ENCODE measurements at regions not wholly inside any gene's neighbourhood (a gene's known extent, or its start where the extent isn't known, plus 50 kb on each side); places are given as distances from the start of the nearest gene placed in this dataset.

- H3K36me3 Mint-ChIP-seq (ENCODE audit: low read depth), result no peaks in the 10 kb centered on the region
- TF ChIP-seq, protein P1, sequence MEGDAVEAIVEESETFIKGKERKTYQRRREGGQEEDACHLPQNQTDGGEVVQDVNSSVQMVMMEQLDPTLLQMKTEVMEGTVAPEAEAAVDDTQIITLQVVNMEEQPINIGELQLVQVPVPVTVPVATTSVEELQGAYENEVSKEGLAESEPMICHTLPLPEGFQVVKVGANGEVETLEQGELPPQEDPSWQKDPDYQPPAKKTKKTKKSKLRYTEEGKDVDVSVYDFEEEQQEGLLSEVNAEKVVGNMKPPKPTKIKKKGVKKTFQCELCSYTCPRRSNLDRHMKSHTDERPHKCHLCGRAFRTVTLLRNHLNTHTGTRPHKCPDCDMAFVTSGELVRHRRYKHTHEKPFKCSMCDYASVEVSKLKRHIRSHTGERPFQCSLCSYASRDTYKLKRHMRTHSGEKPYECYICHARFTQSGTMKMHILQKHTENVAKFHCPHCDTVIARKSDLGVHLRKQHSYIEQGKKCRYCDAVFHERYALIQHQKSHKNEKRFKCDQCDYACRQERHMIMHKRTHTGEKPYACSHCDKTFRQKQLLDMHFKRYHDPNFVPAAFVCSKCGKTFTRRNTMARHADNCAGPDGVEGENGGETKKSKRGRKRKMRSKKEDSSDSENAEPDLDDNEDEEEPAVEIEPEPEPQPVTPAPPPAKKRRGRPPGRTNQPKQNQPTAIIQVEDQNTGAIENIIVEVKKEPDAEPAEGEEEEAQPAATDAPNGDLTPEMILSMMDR (IDR thresholded peaks at IDR 0.05), result no peak
- peaks cover 8% of the 10 kb centered on the region for H3K4me1 Mint-ChIP-seq
- no peak overlapping the region for H3K4me3 Mint-ChIP-seq
- H3K9me3 Mint-ChIP-seq, result no peaks in the 10 kb centered on the region
- peaks cover 5% of the 10 kb centered on the region for H3K27me3 Mint-ChIP-seq (ENCODE audit: low read depth, poor library complexity)
- no peak for DNase-seq
- H3K27ac Mint-ChIP-seq, result no peak overlapping the region
Measured at GRCh38 chr5:25020454-25020853, 375.7 kb upstream of the CDH10 start.

- Mint-ChIP-seq H3K4me3 (no peak overlapping the region), H3K27ac (no peak overlapping the region), H3K4me1 (no peaks in the 10 kb centered on the region), H3K27me3 (ENCODE audit: low read depth, poor library complexity) (no peaks in the 10 kb centered on the region), H3K9me3 (no peaks in the 10 kb centered on the region), H3K36me3 (ENCODE audit: low read depth) (no peaks in the 10 kb centered on the region)
- DNase-seq, result no peak
- TF ChIP-seq, protein P1 (IDR thresholded peaks at IDR 0.05), result no peak
Measured at GRCh38 chr5:25009063-25009462, 364.3 kb upstream of the CDH10 start.

- peaks cover 3% of the 10 kb centered on the region for H3K27me3 Mint-ChIP-seq (ENCODE audit: low read depth, poor library complexity)
Measured at GRCh38 chr5:25006734-25007133, 362.0 kb upstream of the CDH10 start.

GRCh38 chr5:25006237-25006636 lies 361.5 kb upstream of the CDH10 start:
- H3K9me3 Mint-ChIP-seq, result peaks cover 4% of the 10 kb centered on the region
- DNase-seq, result no peak
- H3K36me3 Mint-ChIP-seq (ENCODE audit: low read depth), result no peaks in the 10 kb centered on the region
- H3K27me3 Mint-ChIP-seq (ENCODE audit: low read depth, poor library complexity), result peaks cover 3% of the 10 kb centered on the region
- H3K4me1 Mint-ChIP-seq, result no peaks in the 10 kb centered on the region
- TF ChIP-seq, protein P1 (IDR thresholded peaks at IDR 0.05), result no peak
- no peak overlapping the region for H3K4me3 Mint-ChIP-seq
- H3K27ac Mint-ChIP-seq, result no peak overlapping the region

More at GRCh38 chr5:25006734-25007133, 362.0 kb upstream of the CDH10 start:
- TF ChIP-seq, protein P1 (IDR thresholded peaks at IDR 0.05), result peak; percentile 31
- Mint-ChIP-seq H3K9me3 (peaks cover 4% of the 10 kb centered on the region), H3K4me1 (no peaks in the 10 kb centered on the region), H3K36me3 (ENCODE audit: low read depth) (no peaks in the 10 kb centered on the region), H3K27ac (no peak overlapping the region), H3K4me3 (no peak overlapping the region)
- no peak for DNase-seq

DNA sequence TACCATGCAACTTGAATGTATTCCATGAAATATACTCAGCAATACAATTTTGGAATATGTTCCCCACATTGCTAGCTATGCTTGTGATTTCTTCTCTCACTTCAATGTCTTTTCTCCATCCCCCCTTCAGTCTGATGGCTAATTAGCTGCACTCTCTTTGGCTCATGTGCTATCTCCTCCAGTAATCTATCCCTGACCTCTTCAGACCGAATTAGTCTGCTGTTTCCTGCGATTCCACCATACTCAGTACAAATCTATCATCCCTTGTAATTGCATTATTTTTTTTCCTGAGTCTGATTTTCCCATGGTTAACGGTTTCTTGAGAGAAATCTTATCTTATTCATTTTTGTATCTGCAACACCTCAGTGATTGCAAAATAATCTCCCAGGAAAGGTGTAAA lies 360.7 kb upstream of the CDH10 start:
- no peaks in the 10 kb centered on the region for H3K4me1 Mint-ChIP-seq
- H3K27ac Mint-ChIP-seq, result no peak overlapping the region
- H3K9me3 Mint-ChIP-seq, result peaks cover 4% of the 10 kb centered on the region
- H3K4me3 Mint-ChIP-seq, result no peak overlapping the region
- peaks cover 3% of the 10 kb centered on the region for H3K27me3 Mint-ChIP-seq (ENCODE audit: low read depth, poor library complexity)
- DNase-seq, result no peak
- no peaks in the 10 kb centered on the region for H3K36me3 Mint-ChIP-seq (ENCODE audit: low read depth)
- TF ChIP-seq, protein P1 (IDR thresholded peaks at IDR 0.05), result no peak

DNA sequence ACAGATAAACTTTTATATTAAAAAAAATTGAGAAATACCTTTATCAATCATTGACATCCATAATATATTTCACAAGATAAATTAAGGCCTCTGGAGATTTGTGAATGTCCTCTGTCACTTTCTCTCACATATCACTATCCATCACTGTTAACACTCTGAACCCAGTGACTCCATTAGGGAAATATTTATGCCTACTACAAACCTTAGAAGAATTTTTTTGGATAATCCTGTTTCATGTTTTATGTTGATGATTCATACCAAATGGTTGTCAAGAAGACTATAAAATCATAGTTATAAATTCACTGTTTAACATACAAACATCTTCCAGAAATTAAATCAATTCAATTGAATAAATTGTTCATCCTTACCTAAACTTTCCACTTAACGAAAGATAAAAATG lies 357.6 kb upstream of the CDH10 start:
- Mint-ChIP-seq H3K36me3 (ENCODE audit: low read depth) (no peaks in the 10 kb centered on the region), H3K27ac (no peak overlapping the region), H3K4me1 (no peaks in the 10 kb centered on the region), H3K9me3 (peaks cover 4% of the 10 kb centered on the region), H3K4me3 (no peak overlapping the region), H3K27me3 (ENCODE audit: low read depth, poor library complexity) (peaks cover 3% of the 10 kb centered on the region)
- no peak for DNase-seq
- TF ChIP-seq, protein P1 (IDR thresholded peaks at IDR 0.05), result no peak
